B cell (primary cell): ENCODE measurements at regions not wholly inside any gene's neighbourhood (a gene's known extent, or its start where the extent isn't known, plus 50 kb on each side); places are given as distances from the start of the nearest gene placed in this dataset.
"Not testable (repeated sequence)": the region's sequence is repeated elsewhere in the genome, so short reads cannot be mapped to it uniquely, and the experiment has no call there.

Source experiments
- ATAC-seq: fragments of 200-7000 bp; cut with Tn5 transposase; one replicate; pipeline ENCODE4 v1.10.0; 2021; ENCODE audit warnings: low read depth, mild to moderate bottlenecking, moderate number of reproducible peaks, moderate library complexity
- CTCF ChIA-PET: fragments of 350-600 bp; sonication (Branson Sonifier 250); formaldehyde crosslinking; loops from one replicate; lab custom pipeline; 2021; ENCODE audit warnings: antibody characterized with exemption, inconsistent platforms; lab: Charles Lee
- POLR2A ChIA-PET: fragments of 350-600 bp; sonication (Branson Sonifier 250); formaldehyde crosslinking; loops from one replicate; lab custom pipeline; 2021; ENCODE audit warnings: antibody characterized with exemption; lab: Charles Lee
- DNase-seq: peaks from one replicate; pipeline ENCODE4 v3.0.0; 2013
- H2AFZ ChIP-seq: 2 replicates; pipeline ENCODE4 v1.6.1; 2012; ENCODE audit warnings: mild to moderate bottlenecking, low read depth, low read length; ENCODE audit not compliant: insufficient read depth, poor library complexity, severe bottlenecking
- H3K27ac ChIP-seq, 2 donors: 1 replicate in 1 of 2; 2 replicates in 1 of 2; pipeline ENCODE4 v1.5.1; 2012 to 2013; ENCODE audit warnings: low read length in 2 of 2, mild to moderate bottlenecking in 2 of 2, moderate library complexity in 1 of 2
- H3K27me3 ChIP-seq, 4 experiments: fragments of 200-600 bp in 1 of 4; sonication (generic) in 1 of 4; replicated peaks in 1 of 4; 1 replicate in 2 of 4; 2 replicates in 2 of 4; pipeline versions ENCODE4 v1.6.1 to v1.7.0; 2013 to 2016; ENCODE audit warnings: low read length in 3 of 4, mild to moderate bottlenecking in 2 of 4, mixed read lengths in 1 of 4, moderate library complexity in 1 of 4; ENCODE audit not compliant: insufficient read depth in 4 of 4, control insufficient read depth in 3 of 4; ENCODE audit errors: control extremely low read depth in 1 of 4
- H3K36me3 ChIP-seq, 2 experiments: replicated peaks in 1 of 2; 1 replicate in 1 of 2; 2 replicates in 1 of 2; pipeline versions ENCODE4 v1.6.1 to v1.7.1; 2013; ENCODE audit warnings: low read length in 1 of 2; ENCODE audit not compliant: insufficient read depth in 2 of 2, control insufficient read depth in 1 of 2; ENCODE audit errors: control extremely low read depth in 1 of 2, extremely low read depth in 1 of 2
- H3K4me1 ChIP-seq, 2 donors: fragments of 200-600 bp in 1 of 2; sonication (generic) in 1 of 2; 1 replicate in 1 of 2; 2 replicates in 1 of 2; pipeline versions ENCODE4 v1.5.1 to v1.6.1; 2013 to 2017; ENCODE audit warnings: low read length in 2 of 2; ENCODE audit not compliant: control insufficient read depth in 2 of 2, insufficient read depth in 2 of 2
- H3K4me2 ChIP-seq: replicated peaks from 2 replicates; pipeline ENCODE3; 2012; ENCODE audit warnings: mild to moderate bottlenecking, low read depth, low read length; ENCODE audit not compliant: poor library complexity, severe bottlenecking
- H3K4me3 ChIP-seq, 5 experiments: fragments of 200-600 bp in 1 of 5; sonication (generic) in 1 of 5; 1 replicate in 3 of 5; 2 replicates in 2 of 5; pipeline versions ENCODE4 v1.5.1 to v1.7.0; 2011 to 2016; ENCODE audit warnings: low read length in 4 of 5, mild to moderate bottlenecking in 4 of 5, low read depth in 2 of 5, control low read depth in 1 of 5, moderate library complexity in 1 of 5; ENCODE audit not compliant: insufficient read depth in 1 of 5; ENCODE audit errors: control extremely low read depth in 1 of 5, extremely low read depth in 1 of 5
- H3K79me2 ChIP-seq: fragments of 200-600 bp; sonication (generic); one replicate; pipeline ENCODE4 v1.6.0; 2016; ENCODE audit warnings: low read length; ENCODE audit not compliant: control insufficient read depth, insufficient read depth
- H3K9ac ChIP-seq: fragments of 200-600 bp; sonication (generic); 2 replicates; pipeline ENCODE4 v1.6.1; 2017; ENCODE audit warnings: mild to moderate bottlenecking, low read length, moderate library complexity
- H3K9me3 ChIP-seq, 3 donors: one replicate each; pipeline versions ENCODE4 v1.6.1 to v1.7.1; 2013; ENCODE audit warnings: low read length in 2 of 3; ENCODE audit not compliant: control insufficient read depth in 2 of 3, insufficient read depth in 1 of 3; ENCODE audit errors: control extremely low read depth in 1 of 3
- H4K20me1 ChIP-seq: 2 replicates; pipeline ENCODE4 v1.6.0; 2012; ENCODE audit warnings: mild to moderate bottlenecking, low read length; ENCODE audit not compliant: insufficient read depth, control insufficient read depth, poor library complexity, severe bottlenecking
- H3K27ac Mint-ChIP-seq: one replicate; pipeline ENCODE4 v1.8.0; 2021; ENCODE audit warnings: mixed read lengths
- H3K27me3 Mint-ChIP-seq: one replicate; pipeline ENCODE4 v1.8.0; 2021; ENCODE audit warnings: mixed read lengths
- H3K4me1 Mint-ChIP-seq: one replicate; pipeline ENCODE4 v1.8.0; 2021; ENCODE audit warnings: mixed read lengths
- H3K4me3 Mint-ChIP-seq: one replicate; pipeline ENCODE4 v1.8.0; 2021; ENCODE audit warnings: mixed read lengths
- H3K9me3 Mint-ChIP-seq: one replicate; pipeline ENCODE4 v1.8.0; 2022; ENCODE audit warnings: mixed read lengths; ENCODE audit not compliant: insufficient read depth
- CTCF ChIP-seq: fragments of 200-600 bp; IDR thresholded peaks from one replicate; pipeline ENCODE4 v1.8.0; 2022; ENCODE audit warnings: antibody characterized with exemption, mild to moderate bottlenecking
- EZH2 ChIP-seq: IDR thresholded peaks from 2 replicates; pipeline ENCODE4 v1.6.1; 2012; ENCODE audit warnings: borderline replicate concordance, low read depth, mild to moderate bottlenecking, moderate library complexity, low read length; ENCODE audit not compliant: insufficient read depth, poor library complexity, severe bottlenecking
- WGBS: methylation state at CpG from one replicate; pipeline ENCODE4 v1.1.5; 2013; ENCODE audit warnings: missing lambda C conversion rate; ENCODE audit not compliant: insufficient coverage; 5-methylcytosine and 5-hydroxymethylcytosine counted together
- intact Hi-C: fragments of 100-400 bp; cut with micrococcal nuclease; formaldehyde crosslinking; loops from one replicate; pipeline ENCODE4 v1.10.0; 2022

- Histone ChIP-seq H3K4me3 (peak overlapping the region in 2 of 5 experiments; percentile 48 to 49), H3K9ac (no peak overlapping the region), H2AFZ (no peak overlapping the region), H3K27me3 (no peaks in the 10 kb centered on the region), H3K36me3 (no peaks in the 10 kb centered on the region), H3K4me1 (peaks cover 34 to 38% of the 10 kb centered on the region in 2 donors), H4K20me1 (no peaks in the 10 kb centered on the region), H3K27ac (no peak overlapping the region), H3K79me2 (no peaks in the 10 kb centered on the region), H3K9me3 (peaks cover 0 to 7% (median 0%) of the 10 kb centered on the region in 3 donors), H3K4me2 (peak overlapping the region; percentile 54)
- 100% methylated on average over 1 of the region's 2 CpGs for WGBS
- TF ChIP-seq CTCF (no peak), EZH2 (no peak)
- Mint-ChIP-seq H3K4me3 (peak overlapping the region; percentile 33), H3K27ac (peak overlapping the region; percentile 50), H3K27me3 (no peaks in the 10 kb centered on the region), H3K9me3 (no peaks in the 10 kb centered on the region), H3K4me1 (peaks cover 46% of the 10 kb centered on the region)
- DNase-seq (peak; percentile 12), ATAC-seq (peak; percentile 43)
- CTCF ChIA-PET: interaction anchor here (0.8 to 1.4 kb wide), 2 partner anchors 7 to 22 kb away, joined by 3 to 5 read pairs; no protein-coding TSS in a partner anchor
- POLR2A ChIA-PET: no interaction called here
- intact Hi-C loops: no loop called here
Observed at GRCh38 chr4:79598214-79598613, 190.2 kb upstream of the GK2 start.

- Mint-ChIP-seq H3K4me3 (no peak overlapping the region), H3K27me3 (no peaks in the 10 kb centered on the region), H3K27ac (no peak overlapping the region), H3K9me3 (no peaks in the 10 kb centered on the region), H3K4me1 (peaks cover 44% of the 10 kb centered on the region)
- H2AFZ ChIP-seq: no peak overlapping the region
- no peaks in the 10 kb centered on the region for H3K79me2 ChIP-seq
- H3K4me1 ChIP-seq: peaks cover 34 to 37% of the 10 kb centered on the region in 2 donors
- H3K36me3 ChIP-seq: no peaks in the 10 kb centered on the region
- H3K4me3 ChIP-seq: no peak overlapping the region
- DNase-seq (no peak), ATAC-seq (no peak)
- CTCF ChIA-PET: interaction anchor here (1.4 kb wide), 1 partner anchor 8 kb away, joined by 5 read pairs; no protein-coding TSS in a partner anchor
- no peak overlapping the region for H3K4me2 ChIP-seq
- H3K9ac ChIP-seq: no peak overlapping the region
- no peak overlapping the region for H3K27ac ChIP-seq
- H3K27me3 ChIP-seq: no peaks in the 10 kb centered on the region
- POLR2A ChIA-PET: no interaction called here
- H4K20me1 ChIP-seq: no peaks in the 10 kb centered on the region
- intact Hi-C loops: no loop called here
- no peak for TF ChIP-seq CTCF
- TF ChIP-seq EZH2: no peak
- no CpG with 5 or more reads among the region's 2 CpGs for WGBS
- H3K9me3 ChIP-seq: peaks cover 0 to 4% (median 0%) of the 10 kb centered on the region in 3 donors
Observed at GRCh38 chr4:79597266-79597665, 189.2 kb upstream of the GK2 start.

GRCh38 chr4:79592218-79592617 is 184.2 kb upstream of the GK2 start:
- H3K36me3 ChIP-seq, H3K27me3 Mint-ChIP-seq, H3K9me3 ChIP-seq, H3K27me3 ChIP-seq, H3K4me1 ChIP-seq, H4K20me1 ChIP-seq, H3K4me1 Mint-ChIP-seq, H3K27ac ChIP-seq, ATAC-seq, intact Hi-C loops, H3K4me3 ChIP-seq, DNase-seq, H3K79me2 ChIP-seq, CTCF ChIA-PET, H2AFZ ChIP-seq, H3K27ac Mint-ChIP-seq, H3K9me3 Mint-ChIP-seq, H3K4me3 Mint-ChIP-seq, POLR2A ChIA-PET, H3K4me2 ChIP-seq, H3K9ac ChIP-seq: not testable (repeated sequence)
- WGBS: no CpG with 5 or more reads among the region's 6 CpGs
